Anterior cingulate cortex (tissue), 58 donors: ENCODE measurements at regions not wholly inside any gene's neighbourhood (a gene's known extent, or its start where the extent isn't known, plus 50 kb on each side); places are given as distances from the start of the nearest gene placed in this dataset.
"Not testable (repeated sequence)": the region's sequence is repeated elsewhere in the genome, so short reads cannot be mapped to it uniquely, and the experiment has no call there.

Experiments used
- DNase-seq, 58 donors: peaks; one replicate each; lab custom pipeline; 2025; lab: John Stamatoyannopoulos, UW

DNA sequence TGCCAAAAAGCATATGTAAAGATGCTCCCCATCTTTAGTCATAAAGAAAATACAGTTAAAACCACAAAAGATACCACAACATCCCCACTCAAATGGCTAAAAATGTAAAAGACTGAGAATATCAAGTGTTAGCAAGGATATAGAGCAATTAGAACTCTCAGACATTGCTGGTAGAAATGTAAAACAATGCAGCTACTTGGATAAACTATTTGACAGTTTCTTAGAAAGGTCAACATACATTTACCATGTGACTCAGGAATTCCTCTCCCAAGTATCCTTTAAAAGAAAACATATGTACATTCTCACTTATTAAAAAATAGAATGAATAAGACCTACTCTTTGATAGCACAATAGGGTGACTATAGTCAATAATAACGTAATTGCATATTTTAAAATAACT, 173.7 kb downstream of the HNRNPD start:
- no peak for DNase-seq

DNA sequence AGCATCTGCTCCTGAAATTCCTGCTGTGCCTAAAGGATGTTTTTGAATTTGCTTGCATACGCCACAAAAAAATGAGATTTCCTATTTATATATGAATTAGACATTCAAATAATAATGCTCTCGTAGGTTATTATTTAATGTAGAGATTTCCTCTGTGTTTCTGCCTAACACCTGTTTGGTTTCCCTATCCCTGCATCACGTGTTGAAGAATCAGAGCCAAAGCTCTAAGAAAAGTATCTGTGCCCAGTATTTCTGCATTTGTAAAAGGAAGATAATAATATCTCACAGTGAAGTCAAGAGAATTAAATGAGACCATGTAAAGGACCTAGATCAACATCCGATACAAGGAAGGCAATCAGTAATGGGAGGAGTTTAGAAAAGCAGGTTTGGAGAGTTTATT, 179.5 kb downstream of the HNRNPD start:
- DNase-seq = no peak

DNA sequence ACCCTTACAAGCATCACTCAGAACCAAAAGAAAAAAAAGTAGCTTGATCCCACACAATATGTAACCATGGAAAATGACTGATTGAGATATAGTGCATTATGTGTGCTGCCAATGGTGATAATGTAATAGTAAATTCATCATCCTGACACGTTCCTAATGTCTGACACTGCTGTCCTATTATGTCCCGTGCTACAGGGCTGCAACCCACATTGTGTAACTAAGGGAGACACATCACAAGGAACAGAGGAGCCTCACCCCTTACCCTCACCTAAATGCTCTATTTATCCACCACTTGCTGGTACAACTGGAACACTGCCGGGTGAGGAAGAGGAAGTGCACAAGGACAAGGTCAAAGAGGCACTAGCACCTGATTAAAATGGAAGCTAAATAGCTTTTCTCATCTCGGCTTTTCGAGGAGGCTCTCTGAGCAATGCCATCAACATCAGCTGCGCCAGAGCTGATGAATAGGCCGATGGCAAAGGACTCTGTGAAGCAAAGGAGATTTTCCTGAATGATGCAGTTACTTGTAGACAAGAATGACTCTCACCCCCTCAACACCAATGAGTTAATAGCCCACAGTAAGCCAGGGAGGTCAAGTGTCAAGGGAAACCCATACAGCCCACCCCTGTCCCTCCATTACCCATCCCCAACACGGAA, 181.6 kb downstream of the HNRNPD start:
- DNase-seq = no peak

GRCh38 chr4:82181789-82182188, 192.0 kb downstream of the HNRNPD start:
- DNase-seq = no peak

DNA sequence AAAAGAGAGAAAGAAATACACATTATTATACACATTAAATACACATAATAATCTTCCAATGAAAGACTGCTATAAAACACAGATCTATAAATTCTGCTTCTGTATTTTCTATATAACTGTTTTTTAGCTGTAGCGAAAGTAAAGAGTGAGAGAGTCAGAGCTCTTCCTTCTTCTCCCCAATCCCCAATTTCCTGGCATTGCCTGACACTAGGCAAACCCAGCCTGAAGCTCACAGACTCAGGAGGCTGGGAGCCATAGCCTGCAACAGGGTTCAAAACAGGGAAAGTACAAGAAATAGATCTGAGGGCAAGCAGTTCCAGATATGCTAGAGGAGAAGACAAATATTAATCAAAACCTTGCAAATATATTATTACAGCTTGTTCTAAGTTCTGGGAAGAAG, 201.6 kb downstream of the HNRNPD start:
- DNase-seq = no peak

DNA sequence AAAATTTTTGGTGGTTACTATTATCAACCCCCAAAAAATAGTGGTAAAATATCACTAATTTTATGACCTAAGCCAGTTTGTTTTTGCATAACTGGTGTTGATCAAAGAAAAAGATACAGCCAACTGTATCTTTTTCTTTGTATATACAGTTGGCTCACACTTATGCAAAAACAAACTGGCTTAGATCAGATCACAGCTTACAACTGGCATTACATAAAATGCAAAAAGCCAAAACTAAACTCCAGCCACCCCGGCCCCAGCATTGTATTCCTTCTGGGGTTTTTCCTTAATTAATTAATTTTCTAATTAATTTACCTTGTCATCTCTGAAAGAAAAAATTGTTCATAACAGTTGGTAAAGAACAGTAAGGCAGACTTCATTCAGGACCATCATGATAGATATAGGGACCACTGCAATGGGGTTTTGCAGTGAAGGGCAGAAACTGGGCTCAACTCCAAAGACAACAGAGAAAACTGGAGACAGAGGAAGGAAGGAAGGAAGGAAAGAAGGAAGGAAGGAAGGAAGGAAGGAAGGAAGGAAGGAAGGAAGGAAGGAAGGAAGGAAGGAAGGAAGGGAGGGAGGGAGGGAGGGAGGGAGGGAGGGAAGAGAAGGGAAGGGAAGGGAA, 202.1 kb downstream of the HNRNPD start:
- DNase-seq = no peak

DNA sequence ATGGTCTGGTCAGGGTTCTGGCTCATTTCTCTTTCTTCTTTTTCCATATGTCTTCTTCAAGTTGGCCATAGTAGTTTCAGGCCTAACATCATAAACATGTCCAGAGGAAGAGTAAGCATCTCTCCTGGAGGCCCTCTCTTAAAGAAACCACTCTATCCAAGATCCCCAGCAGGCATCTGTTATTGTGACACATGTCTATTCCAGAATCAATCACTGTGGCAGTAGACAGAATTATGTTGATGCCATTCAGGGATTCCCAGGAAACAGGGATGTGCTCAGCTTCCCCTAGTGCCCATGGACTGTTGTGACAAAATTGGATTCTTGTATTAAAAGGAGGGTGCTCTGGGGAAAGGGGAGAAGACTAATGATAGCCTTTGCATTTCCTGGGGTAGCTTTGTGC, 224.0 kb downstream of the HNRNPD start:
- no peak for DNase-seq

DNA sequence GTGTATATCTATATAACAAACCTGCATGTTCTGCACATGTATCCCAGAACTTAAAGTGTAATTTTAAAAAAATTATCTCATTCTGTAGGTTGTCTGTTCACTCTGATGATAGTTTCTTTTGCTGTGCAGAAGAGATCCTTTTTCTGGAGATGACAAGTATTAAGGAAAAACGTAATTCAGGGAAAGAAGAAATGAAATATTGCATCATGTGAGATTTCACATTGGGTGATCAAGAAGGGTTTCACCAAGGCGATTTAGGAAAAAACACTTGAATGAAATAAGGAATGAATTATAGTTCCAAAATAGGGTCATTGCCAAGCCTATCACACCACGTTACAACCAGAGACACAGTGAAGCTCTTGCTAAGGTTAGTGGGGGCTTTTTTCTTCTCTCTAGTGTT, 227.9 kb downstream of the HNRNPD start:
- DNase-seq = no peak

DNA sequence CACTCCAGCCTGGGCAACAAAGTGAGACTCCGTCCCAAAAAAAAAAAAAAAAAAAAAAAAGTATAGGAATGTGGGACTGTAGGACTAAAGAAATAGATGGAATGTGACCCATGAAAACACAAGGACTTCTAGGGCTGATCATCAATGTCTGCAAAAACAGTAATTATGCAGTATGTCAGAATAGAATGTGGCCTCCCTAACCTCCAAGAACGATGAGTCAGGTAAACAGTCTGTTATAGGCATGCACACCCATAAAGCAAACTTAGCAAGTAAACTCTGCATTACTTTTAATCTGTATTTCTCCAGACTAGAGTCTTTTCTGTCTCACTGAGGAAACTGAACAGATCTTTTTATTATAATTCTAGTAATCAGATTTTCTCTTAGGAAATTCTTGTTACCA, 233.4 kb downstream of the HNRNPD start:
- DNase-seq = no peak

DNA sequence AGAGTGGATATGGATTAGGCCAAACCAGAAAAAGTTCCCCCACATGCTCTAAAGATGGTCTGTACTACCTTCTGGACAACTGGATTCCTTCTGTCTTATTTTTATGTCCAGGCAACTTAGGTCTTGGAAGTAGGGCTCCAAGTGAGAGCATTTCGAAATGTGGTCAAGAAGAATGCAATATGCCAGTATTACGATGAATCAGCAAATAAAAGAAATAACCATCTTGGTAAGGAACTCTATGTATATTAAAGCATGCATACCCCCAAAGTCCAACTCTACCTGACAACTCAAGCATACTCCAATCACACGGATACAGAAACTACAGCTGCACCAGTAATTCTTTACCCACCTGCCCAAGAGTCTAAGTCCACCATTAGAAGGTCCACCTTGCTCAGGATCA, 234.5 kb downstream of the HNRNPD start:
- DNase-seq = no peak

DNA sequence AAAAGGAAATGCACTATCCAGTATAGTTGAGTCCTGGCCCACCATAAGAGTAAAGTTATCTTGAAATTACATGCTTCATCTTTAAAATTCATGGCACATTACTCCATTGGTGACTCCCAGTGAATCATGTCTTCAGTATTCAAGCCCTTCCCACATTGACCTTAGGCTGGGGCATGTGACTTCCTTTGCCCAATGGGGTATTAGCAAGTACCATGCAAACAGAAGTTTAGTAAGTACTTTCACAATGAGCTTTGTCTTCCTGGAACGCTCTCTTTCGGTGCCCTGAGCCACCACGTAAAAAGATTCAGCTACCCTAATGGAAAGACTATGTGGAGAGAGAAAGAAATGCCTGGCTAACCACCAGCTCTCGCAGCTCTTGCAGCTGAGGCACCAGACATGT, 235.4 kb downstream of the HNRNPD start:
- no peak for DNase-seq

- DNase-seq = no peak
Observed at GRCh38 chr4:82136161-82136801, 237.5 kb downstream of the HNRNPD start.

- DNase-seq = no peak
Observed at GRCh38 chr4:82128355-82128754, 245.4 kb downstream of the HNRNPD start.

GRCh38 chr4:82126512-82127040, 247.2 kb downstream of the HNRNPD start:
- no peak for DNase-seq

- no peak for DNase-seq
Observed at GRCh38 chr4:82125787-82126297, 247.9 kb downstream of the HNRNPD start.

DNA sequence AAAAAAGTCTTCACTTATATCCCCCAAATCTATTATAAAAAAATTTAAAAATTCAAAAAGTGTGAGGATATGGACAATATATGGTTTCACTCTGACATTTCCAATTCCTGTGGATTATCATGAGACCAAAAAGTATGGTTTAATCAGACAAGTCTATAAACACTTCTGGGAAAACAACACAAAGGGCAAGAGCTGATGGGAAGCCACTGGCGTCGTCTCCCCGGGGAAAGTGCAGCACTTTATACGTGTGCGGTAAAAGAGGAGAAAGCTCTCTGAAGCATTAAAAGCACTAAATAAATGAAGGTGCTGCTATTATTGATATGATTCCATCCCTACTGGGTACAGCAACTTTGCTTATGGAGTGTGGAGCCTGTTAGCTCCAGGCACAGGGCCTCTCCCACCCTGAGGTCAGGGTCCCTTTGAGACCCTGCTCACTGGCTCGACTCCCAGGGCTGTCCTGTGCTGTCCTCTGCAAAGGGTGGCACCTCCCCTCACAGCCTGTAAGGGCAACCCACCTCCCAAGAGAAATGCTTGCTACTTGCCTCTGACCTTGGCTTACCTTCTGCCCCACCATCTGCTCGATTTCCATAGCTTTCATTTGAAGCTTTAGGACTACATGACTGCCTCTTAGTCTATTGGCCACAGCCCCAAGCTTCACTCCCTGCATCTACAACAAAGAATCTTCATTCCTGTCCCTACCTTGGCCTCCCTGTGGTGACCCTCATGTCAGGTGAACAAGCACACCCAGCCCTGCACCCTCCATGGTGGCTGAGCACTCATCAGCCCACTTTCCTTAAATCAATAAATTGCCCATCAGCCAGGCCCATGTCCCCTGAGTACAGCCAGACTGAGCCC, 248.6 kb downstream of the HNRNPD start:
- no peak for DNase-seq

GRCh38 chr4:82124365-82124764, 249.4 kb downstream of the HNRNPD start:
- no peak for DNase-seq

- no peak for DNase-seq
Observed at GRCh38 chr4:82123934-82124333, 249.9 kb downstream of the HNRNPD start.

DNA sequence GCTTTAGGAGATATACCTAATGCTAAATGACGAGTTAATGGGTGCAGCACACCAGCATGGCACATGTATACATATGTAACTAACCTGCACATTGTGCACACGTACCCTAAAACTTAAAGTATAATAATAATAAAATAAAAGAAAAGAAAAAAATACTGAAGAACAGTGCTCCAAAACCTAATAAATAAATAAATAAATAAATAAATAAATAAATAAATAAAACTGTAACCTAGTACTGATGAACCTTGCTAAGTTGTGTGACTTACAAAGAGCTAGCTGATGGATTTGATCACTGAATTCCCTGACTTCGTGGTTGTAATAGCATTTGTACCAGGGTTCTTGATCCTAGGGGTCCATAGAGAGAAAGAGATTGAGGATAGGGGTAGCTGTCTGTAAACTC, 258.6 kb downstream of the HNRNPD start:
- DNase-seq = not testable (repeated sequence)

DNA sequence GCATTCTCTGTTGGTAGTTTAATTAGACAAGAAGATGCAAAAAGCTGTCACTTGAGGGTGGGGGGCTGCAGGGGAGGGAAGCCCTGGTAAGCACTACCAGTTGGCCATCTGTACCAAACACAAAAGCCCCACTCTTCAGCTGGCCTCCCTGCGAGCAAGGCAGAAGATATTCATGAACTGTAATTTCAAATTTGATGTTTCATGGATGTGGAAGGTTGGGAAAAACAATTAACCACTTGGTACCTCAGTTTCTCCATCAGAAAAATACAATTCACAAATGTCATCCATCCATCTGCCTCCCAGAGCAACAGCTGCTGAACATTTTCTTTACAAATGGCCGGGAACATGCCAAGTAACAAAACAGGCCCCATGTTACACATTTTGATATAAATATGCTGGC, 265.3 kb downstream of the HNRNPD start:
- DNase-seq = no peak

- DNase-seq = no peak
Observed at GRCh38 chr4:82104578-82104977, 269.2 kb downstream of the HNRNPD start.
